NCI-H1417 treated with DMSO at 0.1 percent for 48 hours (cell line): ENCODE measurements at regions not wholly inside any gene's neighbourhood (a gene's known extent, or its start where the extent isn't known, plus 50 kb on each side); places are given as distances from the start of the nearest gene placed in this dataset.

Experiments used
- DNase-seq: peaks from one replicate; lab custom pipeline; 2025; lab: John Stamatoyannopoulos, UW

GRCh38 chr10:78162853-78163252 lies 129.2 kb downstream of the RPS24 start:
- no peak for DNase-seq

GRCh38 chr10:78164702-78165101 lies 131.0 kb downstream of the RPS24 start:
- DNase-seq, result no peak

GRCh38 chr10:78165172-78165571 lies 131.5 kb downstream of the RPS24 start:
- DNase-seq, result no peak

- DNase-seq, result no peak
Measured at GRCh38 chr10:78165617-78166016, 132.0 kb downstream of the RPS24 start.

GRCh38 chr10:78166261-78166660 lies 132.6 kb downstream of the RPS24 start:
- DNase-seq, result no peak

GRCh38 chr10:78169214-78169613 lies 135.6 kb downstream of the RPS24 start:
- DNase-seq, result no peak

GRCh38 chr10:78170026-78170475 lies 136.4 kb downstream of the RPS24 start:
- DNase-seq, result no peak

- DNase-seq, result no peak
Measured at GRCh38 chr10:78171633-78172400, 138.2 kb downstream of the RPS24 start.

- no peak for DNase-seq
Measured at GRCh38 chr10:78173360-78174015, 139.8 kb downstream of the RPS24 start.

- no peak for DNase-seq
Measured at GRCh38 chr10:78175444-78176015, 141.9 kb downstream of the RPS24 start.

- DNase-seq, result no peak
Measured at GRCh38 chr10:78176320-78177317, 143.0 kb downstream of the RPS24 start.

- DNase-seq, result no peak
Measured at GRCh38 chr10:78177491-78178185, 144.0 kb downstream of the RPS24 start.

- DNase-seq, result no peak
Measured at GRCh38 chr10:78178397-78178796, 144.7 kb downstream of the RPS24 start.

GRCh38 chr10:78178940-78179339 lies 145.3 kb downstream of the RPS24 start:
- DNase-seq, result no peak

GRCh38 chr10:78179886-78180705 lies 146.4 kb downstream of the RPS24 start:
- DNase-seq, result no peak

- DNase-seq, result no peak
Measured at GRCh38 chr10:78181381-78182055, 147.9 kb downstream of the RPS24 start.

- no peak for DNase-seq
Measured at GRCh38 chr10:78182841-78183240, 149.2 kb downstream of the RPS24 start.

- DNase-seq, result no peak
Measured at GRCh38 chr10:78184851-78185692, 151.4 kb downstream of the RPS24 start.

GRCh38 chr10:78185693-78186055 lies 152.0 kb downstream of the RPS24 start:
- no peak for DNase-seq
